Astrocyte of the cerebellum (primary cell): ENCODE measurements at regions not wholly inside any gene's neighbourhood (a gene's known extent, or its start where the extent isn't known, plus 50 kb on each side); places are given as distances from the start of the nearest gene placed in this dataset.

Source experiments
- DNase-seq: peaks from one replicate; pipeline ENCODE4 v3.0.0-alpha.2; 2011; ENCODE audit warnings: low read depth
- H3K4me3 ChIP-seq: 2 replicates; pipeline ENCODE4 v1.5.1; 2011; ENCODE audit warnings: mild to moderate bottlenecking, low read depth, low read length, moderate library complexity
- CTCF ChIP-seq: IDR thresholded peaks from 2 replicates; pipeline ENCODE4 v1.5.1; 2012; ENCODE audit warnings: low read length, low read depth, moderate library complexity, mild to moderate bottlenecking; ENCODE audit errors: missing control alignments
- in situ Hi-C: cut with HindIII; loops from 2 replicates; pipeline ENCODE4 v1.10.0; 2017; ENCODE audit warnings: low sequenced_read_pairs

GRCh38 chr4:14293582-14293981, 666.1 kb upstream of the BOD1L1 start:
- TF ChIP-seq CTCF: no peak
- in situ Hi-C loops: no loop called here
- DNase-seq: no peak

GRCh38 chr4:14294611-14295010, 667.1 kb upstream of the BOD1L1 start:
- peak; percentile 51 for DNase-seq
- TF ChIP-seq CTCF: no peak
- no peak overlapping the region for H3K4me3 ChIP-seq
- in situ Hi-C loops: no loop called here

More at GRCh38 chr4:14293582-14293981, 666.1 kb upstream of the BOD1L1 start:
- H3K4me3 ChIP-seq: no peak overlapping the region

- in situ Hi-C loops: no loop called here
- no peak for DNase-seq
- no peak for TF ChIP-seq CTCF
- no peak overlapping the region for H3K4me3 ChIP-seq
Measured at GRCh38 chr4:14299166-14299565, 671.6 kb upstream of the BOD1L1 start.

GRCh38 chr4:14302021-14302420, 674.5 kb upstream of the BOD1L1 start:
- DNase-seq: no peak
- H3K4me3 ChIP-seq: no peak overlapping the region
- no peak for TF ChIP-seq CTCF
- in situ Hi-C loops: no loop called here

- DNase-seq: no peak
- no peak overlapping the region for H3K4me3 ChIP-seq
- in situ Hi-C loops: no loop called here
- TF ChIP-seq CTCF: no peak
Measured at GRCh38 chr4:14303856-14304255, 676.3 kb upstream of the BOD1L1 start.

- no peak for DNase-seq
- no peak overlapping the region for H3K4me3 ChIP-seq
- no peak for TF ChIP-seq CTCF
- in situ Hi-C loops: no loop called here
Measured at GRCh38 chr4:14308229-14308651, 680.7 kb upstream of the BOD1L1 start.

GRCh38 chr4:14309431-14309830, 681.9 kb upstream of the BOD1L1 start:
- in situ Hi-C loops: no loop called here
- H3K4me3 ChIP-seq: no peak overlapping the region
- TF ChIP-seq CTCF: no peak

More at GRCh38 chr4:14309431-14309830, 681.9 kb upstream of the BOD1L1 start:
- no peak for DNase-seq
